AG10803 (cell line): ENCODE measurements at regions not wholly inside any gene's neighbourhood (a gene's known extent, or its start where the extent isn't known, plus 50 kb on each side); places are given as distances from the start of the nearest gene placed in this dataset.

ENCODE experiments used
- DNase-seq: peaks from one replicate; pipeline ENCODE4 v3.0.0; 2010; ENCODE audit warnings: low read depth
- H3K4me3 ChIP-seq: 2 replicates; pipeline ENCODE4 v1.5.1; 2011; ENCODE audit warnings: mild to moderate bottlenecking, low read length, control low read depth
- TF ChIP-seq, protein P1 (sequence below): conservative IDR thresholded peaks from 2 replicates; pipeline ENCODE4 v1.5.1; 2011; ENCODE audit warnings: mild to moderate bottlenecking, low read length, control low read depth, inconsistent platforms

- H3K4me3 ChIP-seq, result no peak overlapping the region
- no peak for DNase-seq
- TF ChIP-seq, protein P1, sequence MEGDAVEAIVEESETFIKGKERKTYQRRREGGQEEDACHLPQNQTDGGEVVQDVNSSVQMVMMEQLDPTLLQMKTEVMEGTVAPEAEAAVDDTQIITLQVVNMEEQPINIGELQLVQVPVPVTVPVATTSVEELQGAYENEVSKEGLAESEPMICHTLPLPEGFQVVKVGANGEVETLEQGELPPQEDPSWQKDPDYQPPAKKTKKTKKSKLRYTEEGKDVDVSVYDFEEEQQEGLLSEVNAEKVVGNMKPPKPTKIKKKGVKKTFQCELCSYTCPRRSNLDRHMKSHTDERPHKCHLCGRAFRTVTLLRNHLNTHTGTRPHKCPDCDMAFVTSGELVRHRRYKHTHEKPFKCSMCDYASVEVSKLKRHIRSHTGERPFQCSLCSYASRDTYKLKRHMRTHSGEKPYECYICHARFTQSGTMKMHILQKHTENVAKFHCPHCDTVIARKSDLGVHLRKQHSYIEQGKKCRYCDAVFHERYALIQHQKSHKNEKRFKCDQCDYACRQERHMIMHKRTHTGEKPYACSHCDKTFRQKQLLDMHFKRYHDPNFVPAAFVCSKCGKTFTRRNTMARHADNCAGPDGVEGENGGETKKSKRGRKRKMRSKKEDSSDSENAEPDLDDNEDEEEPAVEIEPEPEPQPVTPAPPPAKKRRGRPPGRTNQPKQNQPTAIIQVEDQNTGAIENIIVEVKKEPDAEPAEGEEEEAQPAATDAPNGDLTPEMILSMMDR, result no peak
Measured at GRCh38 chr10:27451054-27451453, 53.0 kb upstream of the RAB18 start.

GRCh38 chr10:27450225-27450624 is 53.9 kb upstream of the RAB18 start:
- DNase-seq, result no peak
- TF ChIP-seq, protein P1, result no peak
- no peak overlapping the region for H3K4me3 ChIP-seq

GRCh38 chr10:27449571-27449970 is 54.5 kb upstream of the RAB18 start:
- no peak overlapping the region for H3K4me3 ChIP-seq
- DNase-seq, result no peak
- TF ChIP-seq, protein P1, result no peak

DNA sequence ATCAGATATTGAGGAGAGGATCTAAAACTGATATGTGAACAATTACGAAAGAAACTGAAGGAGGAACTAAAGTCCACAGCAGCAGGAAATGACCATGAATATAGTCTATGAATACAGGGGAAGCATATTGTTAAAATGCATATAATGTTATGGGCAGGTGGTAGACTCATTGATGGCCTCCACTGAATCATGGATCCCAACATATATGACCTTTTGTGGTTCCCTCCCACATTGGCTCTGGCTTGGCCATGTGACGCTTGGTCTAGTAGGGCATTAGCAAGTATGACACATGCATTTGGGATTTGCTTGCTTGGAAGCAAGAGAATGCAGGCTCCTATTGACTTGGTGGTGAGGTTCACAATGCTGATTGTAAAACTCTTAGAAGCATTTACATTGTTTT is 55.2 kb upstream of the RAB18 start:
- no peak overlapping the region for H3K4me3 ChIP-seq
- TF ChIP-seq, protein P1, result no peak
- peak; percentile 42 for DNase-seq

DNA sequence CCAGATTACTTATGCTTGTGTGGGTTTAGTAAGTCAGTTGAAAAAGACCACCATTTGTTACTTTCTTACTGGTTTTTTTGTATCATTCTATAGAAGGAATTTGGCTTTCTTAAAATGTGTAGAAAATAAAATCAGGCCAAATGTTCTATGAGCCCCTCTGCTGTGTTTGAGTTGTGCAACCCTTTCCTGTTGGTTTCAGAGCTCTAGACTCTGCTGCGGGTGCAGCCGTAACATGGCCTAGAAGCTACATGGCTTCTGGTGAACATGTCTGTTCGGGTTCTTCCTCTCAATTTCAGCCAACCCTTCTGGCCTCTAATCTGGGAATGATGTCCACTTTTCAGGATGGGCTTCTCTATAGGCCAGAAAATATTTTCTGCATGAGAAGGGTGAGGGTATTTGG is 56.6 kb upstream of the RAB18 start:
- TF ChIP-seq, protein P1, result no peak
- no peak for DNase-seq
- no peak overlapping the region for H3K4me3 ChIP-seq

DNA sequence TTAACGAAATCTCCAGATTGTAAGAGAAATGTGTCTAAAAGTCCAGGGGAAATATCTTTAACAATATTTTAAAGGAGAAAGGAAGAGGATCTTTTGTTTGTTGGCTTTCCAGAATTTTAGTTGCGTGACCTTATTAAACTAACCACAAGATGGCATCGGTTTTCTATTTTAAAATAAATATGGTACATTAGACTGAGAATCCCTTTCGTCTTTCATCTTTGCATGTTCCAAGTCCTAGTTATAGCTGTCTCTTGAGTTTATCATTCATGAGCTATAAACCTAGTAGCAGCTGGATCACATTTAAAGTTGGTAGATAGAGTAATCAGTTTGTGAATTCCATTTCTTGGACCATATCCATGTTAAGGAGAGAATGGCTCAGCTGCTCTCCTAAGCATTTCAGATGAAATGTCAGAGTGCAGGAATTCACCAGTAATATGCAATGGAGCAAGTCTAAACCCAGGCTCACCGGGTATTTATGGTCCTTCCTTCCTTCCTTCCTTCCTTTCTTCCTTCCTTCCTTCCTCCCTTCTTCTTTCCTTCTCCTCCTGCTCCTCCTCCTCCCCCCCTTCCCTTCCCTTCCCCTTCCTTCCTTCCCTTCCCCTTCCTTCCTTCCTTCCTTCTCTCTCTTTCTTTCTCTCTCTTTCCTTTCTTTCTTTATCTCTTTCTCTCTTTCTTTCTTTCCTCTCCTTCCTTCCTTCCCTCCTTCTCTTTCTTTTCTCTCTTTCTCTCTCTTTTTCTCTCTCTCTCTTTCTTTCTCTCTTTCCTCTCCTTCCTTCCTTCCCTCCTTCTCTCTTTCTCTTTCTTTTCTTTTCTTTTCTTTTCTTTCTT is 57.8 kb upstream of the RAB18 start:
- H3K4me3 ChIP-seq, result no peak overlapping the region
- DNase-seq, result peak; percentile 71
- TF ChIP-seq, protein P1, result peak; percentile 60

DNA sequence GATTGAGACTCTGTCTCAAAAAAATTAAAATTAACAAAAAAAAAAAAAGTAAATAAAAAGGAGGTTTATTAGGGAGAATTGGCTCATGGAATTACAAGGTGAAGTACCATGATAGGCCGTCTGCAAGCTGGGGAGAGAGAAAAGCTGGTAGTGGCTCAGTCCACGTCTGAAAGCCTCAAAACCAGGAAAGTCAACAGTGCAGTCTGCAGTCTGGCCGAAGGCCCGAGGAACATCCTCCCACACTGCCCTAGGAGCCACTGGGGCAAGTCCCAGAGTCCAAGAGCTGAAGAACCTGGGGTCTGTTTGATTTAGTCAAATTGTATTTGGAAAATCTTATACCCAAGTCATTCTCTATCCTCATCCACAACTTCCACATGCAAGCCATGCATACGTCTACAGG is 59.0 kb upstream of the RAB18 start:
- no peak overlapping the region for H3K4me3 ChIP-seq
- TF ChIP-seq, protein P1, result no peak
- no peak for DNase-seq
